IMR-90 (cell line): ENCODE measurements at regions not wholly inside any gene's neighbourhood (a gene's known extent, or its start where the extent isn't known, plus 50 kb on each side); places are given as distances from the start of the nearest gene placed in this dataset.
A peak's percentile ranks its signal among the peaks of the same experiment; 100 is the strongest.

ENCODE experiments used
- ATAC-seq: fragments of 200-7000 bp; cut with Tn5 transposase; 2 replicates; pipeline ENCODE4 v1.9.1; 2020; ENCODE audit warnings: low read depth, mild to moderate bottlenecking, moderate library complexity
- BruUV-seq: library from RNA; stranded (reverse); fragments of 400-500 nt; replicated peaks from 2 replicates; lab custom pipeline; 2021; lab: Mats Ljungman, UMichigan
- CTCF ChIA-PET: fragments of 300-600 bp; formaldehyde crosslinking; extraction: SDS; loops from one replicate; lab custom pipeline; 2021; ENCODE audit warnings: antibody characterized with exemption; lab: Yijun Ruan, JAX
- POLR2A ChIA-PET: fragments of 300-600 bp; sonication (Branson Sonifier 250); formaldehyde crosslinking; loops from one replicate; lab custom pipeline; 2022; ENCODE audit warnings: antibody characterized with exemption; ENCODE audit not compliant: unreplicated experiment; lab: Charles Lee
- DNase-seq: peaks from one replicate; pipeline ENCODE4 v3.0.0; 2013
- H2AFZ ChIP-seq: replicated peaks from 2 replicates; pipeline ENCODE3; 2013; ENCODE audit warnings: low read length, mild to moderate bottlenecking; ENCODE audit not compliant: poor library complexity
- H2AK5ac ChIP-seq: 2 replicates; pipeline ENCODE4 v1.6.1; 2013; ENCODE audit warnings: low read depth, low read length, inconsistent platforms
- H2AK9ac ChIP-seq: replicated peaks from 2 replicates; pipeline ENCODE3; 2013; ENCODE audit warnings: mild to moderate bottlenecking, low read depth, low read length, moderate library complexity; ENCODE audit not compliant: poor library complexity
- H2BK120ac ChIP-seq: 2 replicates; pipeline ENCODE4 v1.6.1; 2013; ENCODE audit warnings: low read depth, low read length, inconsistent platforms
- H2BK15ac ChIP-seq: 3 replicates; pipeline ENCODE4 v1.6.1; 2013; ENCODE audit warnings: low read depth, low read length, inconsistent platforms
- H2BK20ac ChIP-seq: 2 replicates; pipeline ENCODE4 v1.6.1; 2013; ENCODE audit warnings: low read depth, mild to moderate bottlenecking, inconsistent platforms, low read length, moderate library complexity
- H2BK5ac ChIP-seq: 2 replicates; pipeline ENCODE4 v1.6.1; 2013; ENCODE audit warnings: mild to moderate bottlenecking, low read depth, low read length, inconsistent platforms; ENCODE audit not compliant: poor library complexity, severe bottlenecking
- H3K14ac ChIP-seq: replicated peaks from 2 replicates; pipeline ENCODE4 v1.6.1; 2013; ENCODE audit warnings: low read depth, low read length, inconsistent platforms
- H3K18ac ChIP-seq: 2 replicates; pipeline ENCODE4 v1.6.1; 2013; ENCODE audit warnings: low read depth, low read length, control low read depth
- H3K23ac ChIP-seq: 2 replicates; pipeline ENCODE4 v1.6.1; 2013; ENCODE audit warnings: low read depth, low read length, inconsistent platforms
- H3K27ac ChIP-seq: 2 replicates; pipeline ENCODE4 v1.5.1; 2013; ENCODE audit warnings: mild to moderate bottlenecking, control low read depth, low read length; ENCODE audit not compliant: insufficient read depth
- H3K27me3 ChIP-seq: 2 replicates; pipeline ENCODE4 v1.6.1; 2013; ENCODE audit warnings: low read length; ENCODE audit not compliant: control insufficient read depth, insufficient read depth
- H3K36me3 ChIP-seq: 2 replicates; pipeline ENCODE4 v1.6.1; 2013; ENCODE audit warnings: low read length, mixed read lengths; ENCODE audit not compliant: control insufficient read depth, insufficient read depth
- H3K4ac ChIP-seq: 2 replicates; pipeline ENCODE4 v1.6.1; 2013; ENCODE audit warnings: low read depth, low read length, inconsistent platforms
- H3K4me1 ChIP-seq: 2 replicates; pipeline ENCODE4 v1.6.1; 2013; ENCODE audit warnings: low read length, mixed read lengths; ENCODE audit not compliant: control insufficient read depth, insufficient read depth
- H3K4me2 ChIP-seq: 2 replicates; pipeline ENCODE4 v1.6.1; 2013; ENCODE audit warnings: low read depth, mild to moderate bottlenecking, control low read depth, low read length, moderate library complexity
- H3K4me3 ChIP-seq: 2 replicates; pipeline ENCODE4 v1.5.1; 2013; ENCODE audit warnings: low read depth, mild to moderate bottlenecking, control low read depth, low read length, moderate library complexity; ENCODE audit not compliant: insufficient read depth
- H3K56ac ChIP-seq: 2 replicates; pipeline ENCODE4 v1.6.1; 2013; ENCODE audit warnings: low read length, inconsistent platforms; ENCODE audit not compliant: insufficient read depth; ENCODE audit errors: extremely low read depth
- H3K79me1 ChIP-seq, 2 experiments: 2 replicates each; pipeline ENCODE4 v1.6.1; 2013; ENCODE audit warnings: low read length in 2 of 2, inconsistent platforms in 1 of 2, low read depth in 1 of 2
- H3K9ac ChIP-seq: 2 replicates; pipeline ENCODE4 v1.6.1; 2013; ENCODE audit warnings: low read depth, low read length, control low read depth
- H3K9me1 ChIP-seq: 2 replicates; pipeline ENCODE4 v1.6.1; 2013; ENCODE audit warnings: low read length, inconsistent platforms; ENCODE audit not compliant: insufficient read depth
- H3K9me3 ChIP-seq: 2 replicates; pipeline ENCODE4 v1.6.1; 2013; ENCODE audit warnings: low read length; ENCODE audit not compliant: control insufficient read depth, insufficient read depth
- H4K20me1 ChIP-seq: 2 replicates; pipeline ENCODE4 v1.6.1; 2013; ENCODE audit warnings: low read length, inconsistent platforms; ENCODE audit not compliant: insufficient read depth
- H4K5ac ChIP-seq: 2 replicates; pipeline ENCODE4 v1.6.1; 2013; ENCODE audit warnings: mild to moderate bottlenecking, low read depth, low read length, control low read depth
- H4K8ac ChIP-seq, 2 experiments: 2 replicates each; pipeline ENCODE4 v1.6.1; 2013; ENCODE audit warnings: low read depth in 2 of 2, low read length in 2 of 2, control low read depth in 1 of 2, inconsistent platforms in 1 of 2
- H4K91ac ChIP-seq: 2 replicates; pipeline ENCODE4 v1.6.1; 2013; ENCODE audit warnings: low read depth, low read length, inconsistent platforms; ENCODE audit not compliant: insufficient read depth
- CHD1 ChIP-seq: IDR thresholded peaks from 2 replicates; pipeline ENCODE4 v1.6.1; 2012; ENCODE audit warnings: low read depth, low read length, improper control_type of control experiment
- CTCF ChIP-seq: conservative IDR thresholded peaks from 2 replicates; pipeline ENCODE4 v1.5.1; 2012; ENCODE audit warnings: mild to moderate bottlenecking, low read depth, low read length, improper control_type of control experiment
- ELK1 ChIP-seq: fragments of 150-350 bp; IDR thresholded peaks from 2 replicates; pipeline ENCODE4 v1.6.1; 2016; ENCODE audit warnings: low read depth, mild to moderate bottlenecking, low read length, moderate library complexity, borderline replicate concordance
- MAFK ChIP-seq: IDR thresholded peaks from 2 replicates; pipeline ENCODE4 v1.6.1; 2012; ENCODE audit warnings: low read depth, low read length, improper control_type of control experiment
- MAZ ChIP-seq: IDR thresholded peaks from 2 replicates; pipeline ENCODE4 v1.6.1; 2012; ENCODE audit warnings: low read depth, mild to moderate bottlenecking, low read length, improper control_type of control experiment, moderate library complexity, borderline replicate concordance
- MXI1 ChIP-seq: IDR thresholded peaks from 2 replicates; pipeline ENCODE4 v1.6.1; 2012; ENCODE audit warnings: low read depth, mild to moderate bottlenecking, low read length, moderate library complexity, borderline replicate concordance
- POLR2A ChIP-seq: IDR thresholded peaks from 2 replicates; pipeline ENCODE4 v1.6.1; 2012; ENCODE audit warnings: mild to moderate bottlenecking, low read depth, low read length
- RCOR1 ChIP-seq: IDR thresholded peaks from 2 replicates; pipeline ENCODE4 v1.6.1; 2012; ENCODE audit warnings: mild to moderate bottlenecking, low read length, improper control_type of control experiment; ENCODE audit not compliant: insufficient replicate concordance
- SMC3 ChIP-seq: fragments of 150-350 bp; IDR thresholded peaks from 2 replicates; pipeline ENCODE4 v1.6.1; 2016; ENCODE audit warnings: low read depth, mild to moderate bottlenecking, antibody characterized with exemption, low read length, moderate library complexity
- WGBS, 2 experiments: methylation state at CpG; one replicate each; pipeline versions ENCODE4 v1.1.5 to v1.1.7; 2013; ENCODE audit warnings: missing lambda C conversion rate in 2 of 2; ENCODE audit not compliant: insufficient read length in 1 of 2; ENCODE audit errors: extremely low coverage in 2 of 2; 5-methylcytosine and 5-hydroxymethylcytosine counted together
- dilution Hi-C: fragments of 300-500 bp; cut with HindIII; formaldehyde crosslinking; loops from one replicate; pipeline ENCODE4 v1.14.3; 2018; ENCODE audit warnings: low sequenced_read_pairs; ENCODE audit not compliant: unreplicated experiment
- in situ Hi-C: fragments of 300-500 bp; cut with MboI; formaldehyde crosslinking; loops from 3 replicates; pipeline ENCODE4 v1.14.3; 2019; ENCODE audit warnings: low sequenced_read_pairs, inconsistent platforms, mixed read lengths
- intact Hi-C: fragments of 100-400 bp; cut with micrococcal nuclease; formaldehyde crosslinking; loops from 2 replicates; pipeline ENCODE4 v1.10.0; 2022

- no peaks in the 10 kb centered on the region for H3K9me3 ChIP-seq
- H4K8ac ChIP-seq, result no peak overlapping the region
- no peak overlapping the region for H3K27ac ChIP-seq
- no peak overlapping the region for H3K18ac ChIP-seq
- H3K14ac ChIP-seq, result no peak overlapping the region
- no peak overlapping the region for H3K4ac ChIP-seq
- no TSS peak for BruUV-seq
- in situ Hi-C loops, result no loop called here
- H2BK15ac ChIP-seq, result no peak overlapping the region
- H2BK5ac ChIP-seq, result no peak overlapping the region
- POLR2A ChIA-PET, result no interaction called here
- no peak overlapping the region for H2AK5ac ChIP-seq
- no peak for TF ChIP-seq CTCF
- TF ChIP-seq POLR2A, result no peak
- TF ChIP-seq MAFK, result no peak
- TF ChIP-seq ELK1, result no peak
- no peak for TF ChIP-seq CHD1
- no peak for TF ChIP-seq MAZ
- TF ChIP-seq RCOR1, result no peak
- TF ChIP-seq MXI1, result no peak
- TF ChIP-seq SMC3, result no peak
- peak; percentile 8 for DNase-seq
- ATAC-seq, result no peak; the same call in none of the 2 replicates
- no peak overlapping the region for H4K5ac ChIP-seq
- no peak overlapping the region for H4K91ac ChIP-seq
- no peaks in the 10 kb centered on the region for H3K36me3 ChIP-seq
- H2AK9ac ChIP-seq, result no peak overlapping the region
- H4K20me1 ChIP-seq, result no peaks in the 10 kb centered on the region
- H2BK120ac ChIP-seq, result no peak overlapping the region
- H3K79me1 ChIP-seq, result no peaks in the 10 kb centered on the region
- H3K27me3 ChIP-seq, result peaks cover 6% of the 10 kb centered on the region
- no peaks in the 10 kb centered on the region for H3K4me1 ChIP-seq
- H3K4me2 ChIP-seq, result no peak overlapping the region
- WGBS, 2 experiments, result no CpG with 5 or more reads among the region's 10 CpGs
- intact Hi-C loops, result no loop called here
- H3K56ac ChIP-seq, result no peak overlapping the region
- H3K4me3 ChIP-seq, result no peak overlapping the region
- H3K9me1 ChIP-seq, result no peaks in the 10 kb centered on the region
- dilution Hi-C loops, result no loop called here
- H2BK20ac ChIP-seq, result no peak overlapping the region
- H2AFZ ChIP-seq, result peak overlapping the region; percentile 19
- no peak overlapping the region for H3K23ac ChIP-seq
- CTCF ChIA-PET, result no interaction called here
- H3K9ac ChIP-seq, result no peak overlapping the region
These were observed 275.6 kb downstream of the SLC4A3 start for GRCh38 chr2:219902891-219903552.
